Astrocyte (in vitro differentiated cells and primary cell): ENCODE measurements at regions not wholly inside any gene's neighbourhood (a gene's known extent, or its start where the extent isn't known, plus 50 kb on each side); places are given as distances from the start of the nearest gene placed in this dataset.
"Not testable (repeated sequence)": the region's sequence is repeated elsewhere in the genome, so short reads cannot be mapped to it uniquely, and the experiment has no call there.

Source experiments
- DNase-seq: peaks from one replicate; pipeline ENCODE4 v3.0.0-alpha.2; 2010; ENCODE audit warnings: low read depth
- FAIRE-seq: peaks from 2 replicates; lab custom pipeline; 2011; peaks lifted over from hg19 to GRCh38; lab: Jason Lieb, UNC
- H2AFZ ChIP-seq: 2 replicates; pipeline ENCODE4 v1.6.0; 2012; ENCODE audit warnings: low read depth, low read length, inconsistent platforms
- H3K27ac ChIP-seq: 2 replicates; pipeline ENCODE4 v1.5.1; 2011; ENCODE audit warnings: low read depth, low read length, inconsistent platforms
- H3K27me3 ChIP-seq: 2 replicates; pipeline ENCODE4 v1.6.0; 2011; ENCODE audit warnings: low read length, inconsistent platforms; ENCODE audit not compliant: insufficient read depth
- H3K36me3 ChIP-seq: 2 replicates; pipeline ENCODE4 v1.5.1; 2011; ENCODE audit warnings: low read length, inconsistent platforms; ENCODE audit not compliant: insufficient read depth
- H3K4me1 ChIP-seq: 2 replicates; pipeline ENCODE4 v1.5.1; 2011; ENCODE audit warnings: low read length, inconsistent platforms; ENCODE audit not compliant: insufficient read depth
- H3K4me2 ChIP-seq: 2 replicates; pipeline ENCODE4 v1.6.0; 2012; ENCODE audit warnings: low read length, inconsistent platforms
- H3K4me3 ChIP-seq: 2 replicates; pipeline ENCODE4 v1.5.1; 2011; ENCODE audit warnings: low read depth, mild to moderate bottlenecking, low read length, inconsistent platforms; ENCODE audit not compliant: insufficient read depth
- H3K79me2 ChIP-seq: 2 replicates; pipeline ENCODE4 v1.6.0; 2012; ENCODE audit warnings: mild to moderate bottlenecking, low read length, inconsistent platforms; ENCODE audit not compliant: insufficient read depth
- H3K9ac ChIP-seq: 2 replicates; pipeline ENCODE4 v1.6.0; 2012; ENCODE audit warnings: mild to moderate bottlenecking, low read length, inconsistent platforms
- H3K9me3 ChIP-seq: 2 replicates; pipeline ENCODE4 v1.5.1; 2012; ENCODE audit warnings: low read depth, mild to moderate bottlenecking, low read length, inconsistent platforms; ENCODE audit not compliant: insufficient read depth
- H4K20me1 ChIP-seq: 2 replicates; pipeline ENCODE4 v1.6.0; 2012; ENCODE audit warnings: low read length, inconsistent platforms; ENCODE audit not compliant: insufficient read depth
- H3K27ac Mint-ChIP-seq: one replicate; pipeline ENCODE4 v1.8.0; 2021; ENCODE audit warnings: mild to moderate bottlenecking, mixed read lengths; ENCODE audit not compliant: unreplicated experiment
- H3K27me3 Mint-ChIP-seq: one replicate; pipeline ENCODE4 v1.8.0; 2021; ENCODE audit warnings: low read depth, mixed read lengths; ENCODE audit not compliant: unreplicated experiment
- H3K36me3 Mint-ChIP-seq: one replicate; pipeline ENCODE4 v1.8.0; 2021; ENCODE audit warnings: low read depth, mixed read lengths; ENCODE audit not compliant: unreplicated experiment
- H3K4me1 Mint-ChIP-seq: one replicate; pipeline ENCODE4 v1.8.0; 2021; ENCODE audit warnings: low read depth, mixed read lengths; ENCODE audit not compliant: unreplicated experiment
- H3K4me3 Mint-ChIP-seq: one replicate; pipeline ENCODE4 v1.8.0; 2021; ENCODE audit warnings: mild to moderate bottlenecking, moderate library complexity, mixed read lengths; ENCODE audit not compliant: unreplicated experiment
- H3K9me3 Mint-ChIP-seq: one replicate; pipeline ENCODE4 v1.8.0; 2021; ENCODE audit warnings: mild to moderate bottlenecking, mixed read lengths; ENCODE audit not compliant: unreplicated experiment
- CTCF ChIP-seq: IDR thresholded peaks from 2 replicates; pipeline ENCODE4 v1.5.1; 2011; ENCODE audit warnings: low read depth, mild to moderate bottlenecking, inconsistent platforms, low read length, moderate library complexity; ENCODE audit not compliant: insufficient read depth
- EZH2 ChIP-seq: IDR thresholded peaks from 2 replicates; pipeline ENCODE4 v1.6.1; 2012; ENCODE audit warnings: mild to moderate bottlenecking, low read length, inconsistent platforms; ENCODE audit not compliant: insufficient read depth

GRCh38 chr9:106486685-106487084 lies 376.3 kb upstream of the ZNF462 start:
- Mint-ChIP-seq H3K27ac (no peak overlapping the region), H3K36me3 (peaks cover 8% of the 10 kb centered on the region), H3K4me1 (no peaks in the 10 kb centered on the region), H3K9me3 (peaks cover 16% of the 10 kb centered on the region), H3K4me3 (no peak overlapping the region), H3K27me3 (peaks cover 15% of the 10 kb centered on the region)
- H3K4me3 ChIP-seq, result no peak overlapping the region
- H3K9ac ChIP-seq, result no peak overlapping the region
- TF ChIP-seq EZH2, result no peak
- TF ChIP-seq CTCF, result no peak
- no peaks in the 10 kb centered on the region for H3K36me3 ChIP-seq
- no peak for FAIRE-seq
- no peak overlapping the region for H2AFZ ChIP-seq
- no peaks in the 10 kb centered on the region for H4K20me1 ChIP-seq
- H3K4me2 ChIP-seq, result no peak overlapping the region
- H3K27ac ChIP-seq, result no peak overlapping the region
- H3K79me2 ChIP-seq, result no peaks in the 10 kb centered on the region
- H3K4me1 ChIP-seq, result no peaks in the 10 kb centered on the region
- no peaks in the 10 kb centered on the region for H3K27me3 ChIP-seq
- H3K9me3 ChIP-seq, result no peaks in the 10 kb centered on the region
- no peak for DNase-seq

DNA sequence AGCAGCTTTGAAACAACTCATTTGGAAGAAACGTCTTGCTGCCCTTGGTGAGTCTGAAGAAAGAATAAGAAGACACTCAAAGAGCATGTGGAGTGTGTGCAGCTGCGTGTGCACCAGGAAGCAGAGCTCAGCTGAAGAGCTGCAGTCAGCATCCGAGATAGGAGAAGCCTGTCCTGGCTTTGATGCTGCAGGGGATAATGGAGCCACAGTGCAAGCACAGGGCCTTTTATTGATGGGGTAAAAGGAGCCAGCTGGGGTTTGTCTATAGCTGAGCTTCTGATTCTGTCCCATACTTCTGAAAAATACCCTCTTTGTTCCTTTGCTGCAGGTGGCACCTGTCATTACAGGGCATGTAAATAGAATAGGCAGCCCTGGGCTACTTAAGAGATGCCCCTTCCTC lies 375.7 kb upstream of the ZNF462 start:
- H3K27me3 ChIP-seq, result no peaks in the 10 kb centered on the region
- peaks cover 15% of the 10 kb centered on the region for H3K27me3 Mint-ChIP-seq
- no peaks in the 10 kb centered on the region for H3K36me3 ChIP-seq
- no peaks in the 10 kb centered on the region for H4K20me1 ChIP-seq
- no peaks in the 10 kb centered on the region for H3K9me3 ChIP-seq
- H3K4me2 ChIP-seq, result no peak overlapping the region
- H3K4me3 ChIP-seq, result no peak overlapping the region
- peaks cover 13% of the 10 kb centered on the region for H3K9me3 Mint-ChIP-seq
- H3K9ac ChIP-seq, result no peak overlapping the region
- FAIRE-seq (no peak), DNase-seq (no peak)
- H3K4me1 Mint-ChIP-seq, result no peaks in the 10 kb centered on the region
- TF ChIP-seq EZH2 (no peak), CTCF (no peak)
- no peak overlapping the region for H3K27ac ChIP-seq
- no peak overlapping the region for H3K4me3 Mint-ChIP-seq
- H3K79me2 ChIP-seq, result no peaks in the 10 kb centered on the region
- peaks cover 8% of the 10 kb centered on the region for H3K36me3 Mint-ChIP-seq
- no peaks in the 10 kb centered on the region for H3K4me1 ChIP-seq
- no peak overlapping the region for H3K27ac Mint-ChIP-seq
- H2AFZ ChIP-seq, result no peak overlapping the region

- H4K20me1 ChIP-seq, H3K36me3 Mint-ChIP-seq, H3K27me3 ChIP-seq, H3K4me2 ChIP-seq, H3K4me3 ChIP-seq, H3K27ac Mint-ChIP-seq, H3K9me3 ChIP-seq, DNase-seq, H3K4me3 Mint-ChIP-seq, H3K27ac ChIP-seq, H3K79me2 ChIP-seq, FAIRE-seq, H2AFZ ChIP-seq, H3K9ac ChIP-seq, H3K27me3 Mint-ChIP-seq, H3K36me3 ChIP-seq, H3K9me3 Mint-ChIP-seq, H3K4me1 Mint-ChIP-seq, H3K4me1 ChIP-seq: not testable (repeated sequence)
Measured at GRCh38 chr9:106492126-106492525, 370.8 kb upstream of the ZNF462 start.
